ENCODE measurements at regions not wholly inside any gene's neighbourhood (a gene's known extent, or its start where the extent isn't known, plus 50 kb on each side); places are given as distances from the start of the nearest gene placed in this dataset.
"Not testable (repeated sequence)": the region's sequence is repeated elsewhere in the genome, so short reads cannot be mapped to it uniquely, and the experiment has no call there.

GRCh38 chr10:30159614-30160013, 100.2 kb upstream of the JCAD start:
- not testable (repeated sequence) for TF ChIP-seq CTCF (conservative IDR thresholded peaks at IDR 0.05; ENCODE audit: low read depth in 2 of 2); POLR2AphosphoS5 (IDR thresholded peaks at IDR 0.05; ENCODE audit: low read depth); EZH2 (IDR thresholded peaks at IDR 0.05; ENCODE audit: low read depth, unreplicated experiment); JUNB (IDR thresholded peaks at IDR 0.05; ENCODE audit: unreplicated experiment); CREB1 (CRISPR knock-in tag; IDR thresholded peaks at IDR 0.05; ENCODE audit: low read depth); EZH2phosphoT487 (IDR thresholded peaks at IDR 0.05; ENCODE audit: unreplicated experiment); STAT1 (IDR thresholded peaks at IDR 0.05; ENCODE audit: unreplicated experiment); ZNF462 (CRISPR knock-in tag; IDR thresholded peaks at IDR 0.05); ZNF331 (CRISPR knock-in tag; IDR thresholded peaks at IDR 0.05; ENCODE audit: low read depth); REST (IDR thresholded peaks at IDR 0.05; ENCODE audit: unreplicated experiment); ZNF114 (CRISPR knock-in tag; IDR thresholded peaks at IDR 0.05)
- TF ChIP-seq, protein P1, sequence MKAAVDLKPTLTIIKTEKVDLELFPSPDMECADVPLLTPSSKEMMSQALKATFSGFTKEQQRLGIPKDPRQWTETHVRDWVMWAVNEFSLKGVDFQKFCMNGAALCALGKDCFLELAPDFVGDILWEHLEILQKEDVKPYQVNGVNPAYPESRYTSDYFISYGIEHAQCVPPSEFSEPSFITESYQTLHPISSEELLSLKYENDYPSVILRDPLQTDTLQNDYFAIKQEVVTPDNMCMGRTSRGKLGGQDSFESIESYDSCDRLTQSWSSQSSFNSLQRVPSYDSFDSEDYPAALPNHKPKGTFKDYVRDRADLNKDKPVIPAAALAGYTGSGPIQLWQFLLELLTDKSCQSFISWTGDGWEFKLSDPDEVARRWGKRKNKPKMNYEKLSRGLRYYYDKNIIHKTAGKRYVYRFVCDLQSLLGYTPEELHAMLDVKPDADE (IDR thresholded peaks at IDR 0.05): not testable (repeated sequence)

Measured in GM23338 (cell line).